Ishikawa (cell line): ENCODE measurements at regions not wholly inside any gene's neighbourhood (a gene's known extent, or its start where the extent isn't known, plus 50 kb on each side); places are given as distances from the start of the nearest gene placed in this dataset.

Experiments used
- TAF1 ChIP-seq: IDR thresholded peaks from 2 replicates; pipeline ENCODE4 v1.6.1; 2012; ENCODE audit warnings: low read depth, mild to moderate bottlenecking
- TF ChIP-seq, protein P1 (sequence below): IDR thresholded peaks from 2 replicates; pipeline ENCODE4 v1.6.1; 2012
- TF ChIP-seq, protein P2 (sequence below): IDR thresholded peaks from 2 replicates; pipeline ENCODE4 v1.6.1; 2012

DNA sequence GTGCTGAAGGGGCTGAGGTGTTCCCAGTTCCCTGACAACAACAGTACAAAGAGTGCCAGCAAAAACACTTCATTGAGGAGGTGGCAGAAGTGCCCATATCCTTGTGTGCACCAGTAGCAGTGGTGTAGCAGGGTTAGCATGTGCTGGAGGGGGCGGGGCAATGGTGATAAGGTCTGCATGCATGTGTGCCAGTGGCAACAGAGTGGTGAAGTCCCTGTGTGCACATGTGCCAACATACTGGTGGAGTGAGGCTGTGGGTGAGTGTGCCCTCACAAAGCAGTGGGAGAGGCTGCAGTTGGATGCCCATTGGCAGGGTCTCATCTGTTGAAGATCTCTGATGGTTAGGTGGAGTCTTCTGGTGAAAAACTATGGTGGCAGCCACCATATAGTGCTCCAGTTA is 994.6 kb downstream of the PCDH19 start:
- TF ChIP-seq, protein P1, sequence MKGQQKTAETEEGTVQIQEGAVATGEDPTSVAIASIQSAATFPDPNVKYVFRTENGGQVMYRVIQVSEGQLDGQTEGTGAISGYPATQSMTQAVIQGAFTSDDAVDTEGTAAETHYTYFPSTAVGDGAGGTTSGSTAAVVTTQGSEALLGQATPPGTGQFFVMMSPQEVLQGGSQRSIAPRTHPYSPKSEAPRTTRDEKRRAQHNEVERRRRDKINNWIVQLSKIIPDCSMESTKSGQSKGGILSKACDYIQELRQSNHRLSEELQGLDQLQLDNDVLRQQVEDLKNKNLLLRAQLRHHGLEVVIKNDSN, result no peak
- TF ChIP-seq, protein P2, sequence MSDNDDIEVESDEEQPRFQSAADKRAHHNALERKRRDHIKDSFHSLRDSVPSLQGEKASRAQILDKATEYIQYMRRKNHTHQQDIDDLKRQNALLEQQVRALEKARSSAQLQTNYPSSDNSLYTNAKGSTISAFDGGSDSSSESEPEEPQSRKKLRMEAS, result no peak
- no peak for TF ChIP-seq TAF1
